ENCODE measurements at regions not wholly inside any gene's neighbourhood (a gene's known extent, or its start where the extent isn't known, plus 50 kb on each side); places are given as distances from the start of the nearest gene placed in this dataset.
A peak's percentile ranks its signal among the peaks of the same experiment; 100 is the strongest.

GRCh38 chr3:95629802-95630201 lies 1184.6 kb upstream of the EPHA6 start:
- no peaks in the 10 kb centered on the region for H3K36me3 Mint-ChIP-seq (ENCODE audit: low read depth)
- no peaks in the 10 kb centered on the region for H3K9me3 Mint-ChIP-seq

More at GRCh38 chr3:95629802-95630201, 1184.6 kb upstream of the EPHA6 start:
- Histone ChIP-seq H3K4me1 (ENCODE audit: insufficient read depth) (no peaks in the 10 kb centered on the region), H4K20me1 (replicated peaks; ENCODE audit: insufficient read depth) (no peaks in the 10 kb centered on the region), H2AFZ (no peak overlapping the region), H3K27me3 (ENCODE audit: insufficient read depth) (no peaks in the 10 kb centered on the region), H3K4me3 (no peak overlapping the region), H3K27ac (ENCODE audit: low read depth) (no peak overlapping the region), H3K4me2 (no peak overlapping the region), H3K79me2 (replicated peaks; ENCODE audit: insufficient read depth) (no peaks in the 10 kb centered on the region), H3F3A (replicated peaks; ENCODE audit: low read depth) (no peaks in the 10 kb centered on the region), H3K36me3 (ENCODE audit: insufficient read depth) (no peaks in the 10 kb centered on the region), H3K9me2 (ENCODE audit: insufficient read depth) (no peaks in the 10 kb centered on the region)
- peaks cover 24% of the 10 kb centered on the region; the same call in 2 of the 3 replicates for H3K4me1 Mint-ChIP-seq
- H3K4me3 Mint-ChIP-seq = no peak overlapping the region
- no peaks in the 10 kb centered on the region for H3K27me3 Mint-ChIP-seq (ENCODE audit: insufficient read depth, low read depth, poor library complexity)
- peak overlapping the region; percentile 41; the same call in 1 of the 2 replicates for H3K27ac Mint-ChIP-seq
- peak; percentile 49 for DNase-seq (ENCODE audit: low spot score)
- TF ChIP-seq CTCF (conservative IDR thresholded peaks at IDR 0.05; ENCODE audit: low read depth in 2 of 2) = no peak
- TF ChIP-seq ZNF462 (CRISPR knock-in tag; IDR thresholded peaks at IDR 0.05) = peak; percentile 22; the same call in 1 of the 2 replicates
- no peak for TF ChIP-seq ETS1 (IDR thresholded peaks at IDR 0.05)
- TF ChIP-seq REST (IDR thresholded peaks at IDR 0.05; ENCODE audit: unreplicated experiment) = no peak
- no peak for TF ChIP-seq NANOG (IDR thresholded peaks at IDR 0.05; ENCODE audit: borderline replicate concordance)
- no peak for TF ChIP-seq ZNF331 (CRISPR knock-in tag; IDR thresholded peaks at IDR 0.05; ENCODE audit: low read depth)
- TF ChIP-seq EZH2phosphoT487 (IDR thresholded peaks at IDR 0.05; ENCODE audit: unreplicated experiment) = no peak
- no peak for TF ChIP-seq ZNF114 (CRISPR knock-in tag; IDR thresholded peaks at IDR 0.05)
- ATAC-seq = peak; percentile 95

Data from GM23338 (cell line).